AG04449 (cell line): ENCODE measurements at regions not wholly inside any gene's neighbourhood (a gene's known extent, or its start where the extent isn't known, plus 50 kb on each side); places are given as distances from the start of the nearest gene placed in this dataset.
"Not testable (repeated sequence)": the region's sequence is repeated elsewhere in the genome, so short reads cannot be mapped to it uniquely, and the experiment has no call there.

Experiments
- CTCF ChIA-PET: fragments of 350-600 bp; formaldehyde crosslinking; extraction: SDS; loops from one replicate; lab custom pipeline; 2021; ENCODE audit warnings: antibody characterized with exemption; lab: Yijun Ruan, JAX
- POLR2A ChIA-PET: fragments of 400-600, 350-600 bp; formaldehyde crosslinking; extraction: SDS; loops from one replicate; lab custom pipeline; 2020; ENCODE audit warnings: antibody characterized with exemption, inconsistent platforms; lab: Yijun Ruan, JAX
- DNase-seq: peaks from one replicate; pipeline ENCODE4 v3.0.0-alpha.2; 2010; ENCODE audit warnings: low read depth, low spot score
- H3K4me3 ChIP-seq: 2 replicates; pipeline ENCODE4 v1.5.1; 2011; ENCODE audit warnings: low read depth, mild to moderate bottlenecking, control low read depth, low read length
- CTCF ChIP-seq: IDR thresholded peaks from one replicate; pipeline ENCODE4 v1.5.1; 2011; ENCODE audit warnings: mild to moderate bottlenecking, moderate library complexity, low read length, control low read depth, inconsistent platforms; ENCODE audit not compliant: insufficient read depth; ENCODE audit errors: missing control alignments

- TF ChIP-seq CTCF = no peak
- no peak overlapping the region for H3K4me3 ChIP-seq
- POLR2A ChIA-PET = interaction anchor here (0.6 kb wide), 1 partner anchor 165 kb away, joined by 3 read pairs; no protein-coding TSS in a partner anchor
- no peak for DNase-seq
- CTCF ChIA-PET = no interaction called here
Measured at GRCh38 chr1:226461087-226461486, 53.2 kb upstream of the PARP1 start.

- ChIA-PET POLR2A (no interaction called here), CTCF (no interaction called here)
Measured at GRCh38 chr1:226463925-226464586, 56.2 kb upstream of the PARP1 start.

GRCh38 chr1:226464587-226464971 lies 56.7 kb upstream of the PARP1 start:
- H3K4me3 ChIP-seq, POLR2A ChIA-PET, DNase-seq, CTCF ChIA-PET: not testable (repeated sequence)

More at GRCh38 chr1:226463925-226464586, 56.2 kb upstream of the PARP1 start:
- no peak for DNase-seq
- no peak for TF ChIP-seq CTCF
- no peak overlapping the region for H3K4me3 ChIP-seq

GRCh38 chr1:226466296-226466695 lies 58.4 kb upstream of the PARP1 start:
- H3K4me3 ChIP-seq = no peak overlapping the region
- CTCF ChIA-PET = no interaction called here
- POLR2A ChIA-PET = no interaction called here
- no peak for DNase-seq
- no peak for TF ChIP-seq CTCF

GRCh38 chr1:226467443-226467842 lies 59.5 kb upstream of the PARP1 start:
- CTCF ChIA-PET = no interaction called here
- H3K4me3 ChIP-seq = no peak overlapping the region
- POLR2A ChIA-PET = no interaction called here
- DNase-seq = no peak
- no peak for TF ChIP-seq CTCF

- no peak overlapping the region for H3K4me3 ChIP-seq
- no peak for TF ChIP-seq CTCF
- ChIA-PET POLR2A (no interaction called here), CTCF (no interaction called here)
- no peak for DNase-seq
Measured at GRCh38 chr1:226470921-226471866, 63.3 kb upstream of the PARP1 start.
